Body of pancreas (tissue), 4 donors: ENCODE measurements at regions not wholly inside any gene's neighbourhood (a gene's known extent, or its start where the extent isn't known, plus 50 kb on each side); places are given as distances from the start of the nearest gene placed in this dataset.

Experiments used
- ATAC-seq: fragments of 150-250 bp; one replicate; pipeline ENCODE4 v1.9.1; 2016
- DNase-seq, 4 donors: peaks; one replicate each; pipeline ENCODE4 v3.0.0-alpha.2; 2019
- H3K27ac ChIP-seq, 4 donors: fragments of 200-600 bp; sonication (generic); 1 replicate in 3 of 4; 2 replicates in 1 of 4; pipeline versions ENCODE4 v1.5.1 to v1.6.1; 2016 to 2019; ENCODE audit warnings: mild to moderate bottlenecking in 1 of 4, mixed read lengths in 1 of 4, moderate library complexity in 1 of 4
- H3K27me3 ChIP-seq, 2 donors: fragments of 200-600 bp; sonication (generic); one replicate each; pipeline ENCODE4 v1.6.0; 2016; ENCODE audit warnings: mild to moderate bottlenecking in 1 of 2
- H3K36me3 ChIP-seq, 2 donors: fragments of 200-600 bp; sonication (generic); replicated peaks in 1 of 2; 2 replicates each; pipeline ENCODE4 v1.5.1; 2016; ENCODE audit warnings: low read depth in 2 of 2; ENCODE audit not compliant: insufficient read depth in 1 of 2
- H3K4me1 ChIP-seq: fragments of 200-600 bp; sonication (generic); one replicate; pipeline ENCODE4 v1.6.0; 2016
- H3K4me3 ChIP-seq, 2 donors: fragments of 200-600 bp; sonication (generic); 1 replicate in 1 of 2; 2 replicates in 1 of 2; pipeline ENCODE4 v1.5.1; 2016 to 2019
- H3K9me3 ChIP-seq, 3 donors: fragments of 200-600 bp; sonication (generic); 1 replicate in 2 of 3; 2 replicates in 1 of 3; pipeline ENCODE4 v1.5.1; 2016
- POLR2A ChIP-seq, 3 donors: fragments of 450-650 bp; IDR thresholded peaks; one replicate each; pipeline ENCODE4 v1.6.1; 2016; ENCODE audit warnings: antibody characterized with exemption in 3 of 3, mild to moderate bottlenecking in 2 of 3
- WGBS, 2 donors: methylation state at CpG; one replicate each; pipeline ENCODE4 v1.1.5; 2017; 5-methylcytosine and 5-hydroxymethylcytosine counted together
- intact Hi-C: fragments of 100-400 bp; cut with DNase I; formaldehyde crosslinking; loops from one replicate; pipeline ENCODE4 v1.15.1; 2023
- TF ChIP-seq, protein P1 (sequence below), 7 experiments: fragments of 450-650 bp in 4 of 7; fragments of 200-600 bp in 3 of 7; sonication (generic) in 3 of 7; IDR thresholded peaks; one replicate each; pipeline ENCODE4 v1.5.1; 2016 to 2019; ENCODE audit warnings: antibody characterized with exemption in 7 of 7

DNA sequence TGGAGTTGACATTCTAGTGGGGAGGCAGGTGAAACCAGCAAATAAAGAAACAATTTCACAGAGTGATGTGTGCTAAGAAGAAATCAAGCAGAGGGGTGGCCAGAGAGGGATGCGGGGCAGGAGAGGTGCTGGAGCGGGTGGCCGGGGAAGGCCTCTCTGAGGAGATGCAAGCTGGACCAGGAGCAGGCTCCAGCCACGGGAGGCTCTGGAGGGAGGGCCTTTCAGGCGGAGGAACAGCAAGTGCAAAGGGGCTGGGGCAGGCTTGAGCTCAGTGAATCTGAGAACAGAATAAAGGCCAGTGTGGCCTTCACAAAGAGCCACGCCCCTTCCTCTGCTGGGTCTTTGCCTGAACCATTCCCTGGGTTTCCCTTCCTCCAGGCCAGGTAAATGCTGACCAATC is 73.2 kb upstream of the NEURL1B start:
- peaks cover 14% of the 10 kb centered on the region for H3K4me1 ChIP-seq
- TF ChIP-seq POLR2A (IDR thresholded peaks at IDR 0.05), result no peak
- TF ChIP-seq, protein P1, sequence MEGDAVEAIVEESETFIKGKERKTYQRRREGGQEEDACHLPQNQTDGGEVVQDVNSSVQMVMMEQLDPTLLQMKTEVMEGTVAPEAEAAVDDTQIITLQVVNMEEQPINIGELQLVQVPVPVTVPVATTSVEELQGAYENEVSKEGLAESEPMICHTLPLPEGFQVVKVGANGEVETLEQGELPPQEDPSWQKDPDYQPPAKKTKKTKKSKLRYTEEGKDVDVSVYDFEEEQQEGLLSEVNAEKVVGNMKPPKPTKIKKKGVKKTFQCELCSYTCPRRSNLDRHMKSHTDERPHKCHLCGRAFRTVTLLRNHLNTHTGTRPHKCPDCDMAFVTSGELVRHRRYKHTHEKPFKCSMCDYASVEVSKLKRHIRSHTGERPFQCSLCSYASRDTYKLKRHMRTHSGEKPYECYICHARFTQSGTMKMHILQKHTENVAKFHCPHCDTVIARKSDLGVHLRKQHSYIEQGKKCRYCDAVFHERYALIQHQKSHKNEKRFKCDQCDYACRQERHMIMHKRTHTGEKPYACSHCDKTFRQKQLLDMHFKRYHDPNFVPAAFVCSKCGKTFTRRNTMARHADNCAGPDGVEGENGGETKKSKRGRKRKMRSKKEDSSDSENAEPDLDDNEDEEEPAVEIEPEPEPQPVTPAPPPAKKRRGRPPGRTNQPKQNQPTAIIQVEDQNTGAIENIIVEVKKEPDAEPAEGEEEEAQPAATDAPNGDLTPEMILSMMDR (IDR thresholded peaks at IDR 0.05), result no peak
- no peak for DNase-seq
- intact Hi-C loops, result no loop called here
- no peak for ATAC-seq
- no peaks in the 10 kb centered on the region for H3K9me3 ChIP-seq
- no peak overlapping the region for H3K27ac ChIP-seq
- H3K27me3 ChIP-seq, result no peaks in the 10 kb centered on the region
- no peak overlapping the region for H3K4me3 ChIP-seq
- H3K36me3 ChIP-seq, result no peaks in the 10 kb centered on the region
- 95 to 97% methylated on average over 6 of the region's 6 CpGs for WGBS, 2 donors

DNA sequence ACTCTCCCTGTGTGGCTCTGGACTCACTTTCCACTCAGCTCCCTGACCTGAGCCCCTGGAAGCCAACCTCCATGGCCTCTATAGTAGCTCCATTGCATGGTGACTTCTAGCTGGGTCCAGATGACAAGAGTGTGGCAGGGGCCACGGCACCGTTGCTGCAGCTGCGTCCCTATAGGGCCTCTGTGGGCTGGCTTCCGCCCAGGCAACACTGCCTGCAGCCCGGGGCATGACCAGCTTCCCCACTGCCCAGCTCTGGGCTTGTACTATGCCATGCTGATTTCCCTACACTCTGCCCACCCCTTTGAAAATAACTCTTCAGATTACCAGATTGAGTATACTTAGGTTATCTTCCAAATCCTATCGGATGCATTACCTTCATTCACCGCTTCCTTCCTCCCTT is 73.8 kb upstream of the NEURL1B start:
- Histone ChIP-seq H3K36me3 (no peaks in the 10 kb centered on the region), H3K27ac (no peak overlapping the region), H3K9me3 (no peaks in the 10 kb centered on the region), H3K4me1 (peaks cover 14% of the 10 kb centered on the region), H3K27me3 (no peaks in the 10 kb centered on the region), H3K4me3 (no peak overlapping the region)
- intact Hi-C loops, result no loop called here
- TF ChIP-seq, protein P1 (IDR thresholded peaks at IDR 0.05), result no peak
- TF ChIP-seq POLR2A (IDR thresholded peaks at IDR 0.05), result no peak
- ATAC-seq (no peak), DNase-seq (no peak)
- WGBS, 2 donors, result 89 to 91% methylated on average over 3 to 7 of the region's 7 CpGs

DNA sequence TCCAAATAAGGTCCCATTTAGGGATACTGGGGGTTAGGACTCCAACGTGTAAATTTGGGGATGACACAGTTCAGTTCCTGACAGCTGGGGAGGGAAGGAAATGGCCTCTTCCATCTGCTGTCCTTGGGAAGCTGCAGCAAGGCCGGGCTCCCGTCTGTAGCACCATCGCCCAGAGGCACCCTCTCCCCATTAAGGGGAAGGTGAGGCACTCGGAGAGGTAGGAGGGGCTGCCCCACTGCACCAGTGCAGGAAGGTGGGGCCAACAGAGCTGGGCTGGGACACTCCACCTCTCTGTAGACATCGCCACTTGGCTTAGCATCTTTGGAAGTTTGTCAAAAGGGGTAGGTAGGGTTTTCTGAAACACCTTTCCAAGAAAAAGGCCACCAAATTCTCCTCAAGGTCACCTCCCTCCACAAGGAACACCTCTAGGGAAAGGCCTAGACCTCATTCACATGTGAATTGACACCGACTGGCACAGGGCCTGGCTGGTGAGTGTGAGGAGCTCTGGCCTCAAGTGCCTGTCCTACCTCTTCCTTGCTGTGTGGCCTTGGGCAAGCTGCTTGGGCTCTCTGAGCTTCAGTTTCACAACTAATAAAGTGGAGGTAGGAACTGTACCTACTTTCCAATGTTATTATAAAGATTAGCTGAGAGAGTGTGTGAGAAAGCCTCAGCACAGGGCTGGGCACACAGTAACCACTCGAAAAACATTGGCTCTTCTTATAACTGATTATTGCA is 75.0 kb upstream of the NEURL1B start:
- H3K4me1 ChIP-seq, result peaks cover 14% of the 10 kb centered on the region
- no peak for ATAC-seq
- no peak for DNase-seq
- intact Hi-C loops, result no loop called here
- WGBS, 2 donors, result 79 to 91% methylated on average over 7 to 8 of the region's 8 CpGs
- H3K27me3 ChIP-seq, result no peaks in the 10 kb centered on the region
- no peak overlapping the region for H3K4me3 ChIP-seq
- no peaks in the 10 kb centered on the region for H3K9me3 ChIP-seq
- TF ChIP-seq, protein P1 (IDR thresholded peaks at IDR 0.05), result no peak
- no peak for TF ChIP-seq POLR2A (IDR thresholded peaks at IDR 0.05)
- H3K36me3 ChIP-seq, result no peaks in the 10 kb centered on the region
- H3K27ac ChIP-seq, result no peak overlapping the region

DNA sequence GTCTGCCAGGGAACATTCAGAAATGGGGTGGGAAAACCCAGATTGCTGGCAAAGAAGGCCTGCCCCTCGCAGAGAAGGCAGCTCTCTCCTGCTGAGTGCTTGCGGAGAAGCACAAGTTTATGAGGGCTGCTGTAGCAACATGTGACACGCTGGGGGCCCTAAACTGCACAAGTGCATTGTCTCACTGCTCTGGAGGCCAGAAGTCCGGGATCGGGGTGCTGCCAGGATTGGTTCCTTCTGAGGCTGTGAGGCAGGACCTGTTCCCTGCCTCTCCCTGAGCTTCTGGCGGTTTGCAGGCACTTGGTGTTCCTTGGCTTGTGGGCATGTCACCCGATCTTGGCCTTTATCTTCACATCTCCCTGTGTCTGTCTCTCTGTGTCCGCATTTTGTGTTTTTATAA is 75.6 kb upstream of the NEURL1B start:
- intact Hi-C loops, result no loop called here
- Histone ChIP-seq H3K27me3 (no peaks in the 10 kb centered on the region), H3K9me3 (no peaks in the 10 kb centered on the region), H3K4me3 (no peak overlapping the region), H3K4me1 (peaks cover 14% of the 10 kb centered on the region), H3K27ac (no peak overlapping the region), H3K36me3 (no peaks in the 10 kb centered on the region)
- 91 to 93% methylated on average over 4 to 8 of the region's 8 CpGs for WGBS, 2 donors
- ATAC-seq (no peak), DNase-seq (no peak)
- no peak for TF ChIP-seq POLR2A (IDR thresholded peaks at IDR 0.05)
- TF ChIP-seq, protein P1 (IDR thresholded peaks at IDR 0.05), result no peak

DNA sequence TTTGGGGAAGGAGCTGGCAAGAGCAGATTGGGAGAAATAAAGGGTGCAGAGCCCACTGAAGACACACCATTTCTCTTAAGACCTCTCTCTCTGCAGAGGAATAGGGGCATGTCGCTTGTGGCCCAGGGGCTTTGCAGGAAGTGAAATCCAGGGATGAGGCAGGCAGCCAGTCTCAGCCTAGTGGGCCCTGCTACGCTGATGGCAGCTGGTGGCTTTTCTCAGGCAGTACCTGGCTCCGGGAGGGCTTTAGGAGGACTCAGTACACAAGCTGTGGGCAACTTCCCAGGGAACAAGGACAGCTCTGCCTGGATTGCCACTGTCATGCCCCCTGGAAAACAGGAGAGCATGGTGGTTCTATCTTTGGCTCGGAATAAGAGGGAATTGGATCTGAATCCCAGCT is 76.2 kb upstream of the NEURL1B start:
- H3K4me1 ChIP-seq, result peaks cover 14% of the 10 kb centered on the region
- H3K27me3 ChIP-seq, result no peaks in the 10 kb centered on the region
- no peak overlapping the region for H3K4me3 ChIP-seq
- DNase-seq (peak in 3 of 4 donors; percentile 18 to 48 (median 24)), ATAC-seq (no peak)
- H3K27ac ChIP-seq, result peak overlapping the region in 1 of 4 donors; percentile 7
- no peaks in the 10 kb centered on the region for H3K36me3 ChIP-seq
- TF ChIP-seq, protein P1 (IDR thresholded peaks at IDR 0.05), result no peak
- no peak for TF ChIP-seq POLR2A (IDR thresholded peaks at IDR 0.05)
- 55 to 69% methylated on average over 3 to 4 of the region's 4 CpGs for WGBS, 2 donors
- H3K9me3 ChIP-seq, result no peaks in the 10 kb centered on the region
- intact Hi-C loops, result no loop called here
